ENCODE measurements at regions not wholly inside any gene's neighbourhood (a gene's known extent, or its start where the extent isn't known, plus 50 kb on each side); places are given as distances from the start of the nearest gene placed in this dataset.

- TF ChIP-seq CTCF (IDR thresholded peaks at IDR 0.05): no peak
- no peak for TF ChIP-seq POLR2A (IDR thresholded peaks at IDR 0.05)
Measured at GRCh38 chr5:4387290-4387689, 752.8 kb upstream of the ADAMTS16 start.

Measured in esophagus squamous epithelium (tissue), 4 donors.